Mucosa of descending colon (tissue), 3 donors: ENCODE measurements at regions not wholly inside any gene's neighbourhood (a gene's known extent, or its start where the extent isn't known, plus 50 kb on each side); places are given as distances from the start of the nearest gene placed in this dataset.
"Not testable (repeated sequence)": the region's sequence is repeated elsewhere in the genome, so short reads cannot be mapped to it uniquely, and the experiment has no call there.

ENCODE experiments used
- ATAC-seq: fragments of 200-7000 bp; cut with Tn5 transposase; one replicate; pipeline ENCODE4 v1.9.1; 2020; ENCODE audit warnings: mild to moderate bottlenecking, moderate library complexity
- DNase-seq, 3 donors: peaks; one replicate each; pipeline ENCODE4 v3.0.0-alpha.2; 2020
- H3K36me3 ChIP-seq: fragments of 200-600 bp; one replicate; pipeline ENCODE4 v1.8.0; 2021; ENCODE audit warnings: low read depth, mild to moderate bottlenecking
- H3K4me1 ChIP-seq: fragments of 200-600 bp; one replicate; pipeline ENCODE4 v1.8.0; 2021; ENCODE audit warnings: low read depth, mild to moderate bottlenecking
- H3K4me3 ChIP-seq: fragments of 200-600 bp; one replicate; pipeline ENCODE4 v1.8.0; 2021; ENCODE audit warnings: mild to moderate bottlenecking
- H3K9me3 ChIP-seq: fragments of 200-600 bp; one replicate; pipeline ENCODE4 v1.8.0; 2021; ENCODE audit warnings: mild to moderate bottlenecking
- CTCF ChIP-seq: fragments of 200-600 bp; IDR thresholded peaks from one replicate; pipeline ENCODE4 v1.8.0; 2022; ENCODE audit warnings: antibody characterized with exemption, mild to moderate bottlenecking
- intact Hi-C, 2 donors: fragments of 100-400 bp; cut with DNase I in 1 of 2; cut with micrococcal nuclease in 1 of 2; formaldehyde crosslinking; loops; one replicate each; pipeline versions ENCODE4 v1.11.0 to v1.11.1; 2022; cut with DNase I, micrococcal nuclease
- donor health status: DM: no; HTN: no; CAD: no; lungs with moderate emphysema.
- donor health status: DM: no; HTN: no; CAD: no.
- donor health status: DM: no; HTN: yes; CAD: no.

- no peak for DNase-seq
- H3K9me3 ChIP-seq, result no peaks in the 10 kb centered on the region
- no peak for ATAC-seq
- intact Hi-C loops, result no loop called here
- no peaks in the 10 kb centered on the region for H3K4me1 ChIP-seq
- no peak overlapping the region for H3K4me3 ChIP-seq
- TF ChIP-seq CTCF, result no peak
- no peaks in the 10 kb centered on the region for H3K36me3 ChIP-seq
These were observed 169.7 kb upstream of the TMEM45B start for GRCh38 chr11:129645943-129646342.

GRCh38 chr11:129650044-129650443 is 165.6 kb upstream of the TMEM45B start:
- DNase-seq, intact Hi-C loops, H3K4me1 ChIP-seq, H3K36me3 ChIP-seq, H3K4me3 ChIP-seq, ATAC-seq, H3K9me3 ChIP-seq: not testable (repeated sequence)

GRCh38 chr11:129652835-129653234 is 162.8 kb upstream of the TMEM45B start:
- Histone ChIP-seq H3K9me3 (peaks cover 21% of the 10 kb centered on the region), H3K4me3 (no peak overlapping the region), H3K36me3 (no peaks in the 10 kb centered on the region), H3K4me1 (no peaks in the 10 kb centered on the region)
- ATAC-seq (no peak), DNase-seq (no peak)
- no peak for TF ChIP-seq CTCF
- intact Hi-C loops, result no loop called here

GRCh38 chr11:129655247-129655832 is 160.3 kb upstream of the TMEM45B start:
- ATAC-seq (no peak), DNase-seq (no peak)
- intact Hi-C loops, result no loop called here
- TF ChIP-seq CTCF, result no peak
- Histone ChIP-seq H3K4me3 (no peak overlapping the region), H3K36me3 (no peaks in the 10 kb centered on the region), H3K9me3 (peaks cover 21% of the 10 kb centered on the region), H3K4me1 (no peaks in the 10 kb centered on the region)

GRCh38 chr11:129657866-129658525 is 157.7 kb upstream of the TMEM45B start:
- intact Hi-C loops, result no loop called here
- no peaks in the 10 kb centered on the region for H3K36me3 ChIP-seq
- no peak overlapping the region for H3K4me3 ChIP-seq
- ATAC-seq (no peak), DNase-seq (no peak)
- TF ChIP-seq CTCF, result no peak
- no peaks in the 10 kb centered on the region for H3K4me1 ChIP-seq
- peaks cover 21% of the 10 kb centered on the region for H3K9me3 ChIP-seq

- peaks cover 21% of the 10 kb centered on the region for H3K9me3 ChIP-seq
- no peaks in the 10 kb centered on the region for H3K4me1 ChIP-seq
- ATAC-seq (no peak), DNase-seq (no peak)
- intact Hi-C loops, result no loop called here
- no peaks in the 10 kb centered on the region for H3K36me3 ChIP-seq
- TF ChIP-seq CTCF, result no peak
- H3K4me3 ChIP-seq, result no peak overlapping the region
These were observed 157.2 kb upstream of the TMEM45B start for GRCh38 chr11:129658526-129658867.
